ENCODE measurements at regions not wholly inside any gene's neighbourhood (a gene's known extent, or its start where the extent isn't known, plus 50 kb on each side); places are given as distances from the start of the nearest gene placed in this dataset.

DNA sequence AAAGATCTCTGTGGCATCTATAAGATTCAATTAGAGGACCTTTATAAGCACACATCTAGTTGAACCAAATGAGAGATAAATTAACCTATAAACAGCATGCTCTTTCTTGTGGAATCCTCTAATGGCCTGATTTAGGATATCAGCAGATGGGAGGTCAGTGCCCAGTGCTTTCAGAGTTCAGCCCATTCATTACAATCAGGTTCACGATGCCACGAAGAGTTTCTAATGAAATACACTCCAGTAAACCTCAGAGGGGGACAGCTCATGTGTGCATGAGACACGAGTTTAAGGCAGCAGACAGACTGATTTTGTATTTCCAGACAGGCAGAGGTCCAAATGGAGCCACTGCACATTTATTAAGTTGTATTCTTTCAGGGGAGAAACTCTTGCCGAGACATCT lies 544.4 kb upstream of the PKN2 start:
- DNase-seq (ENCODE audit: low read depth, low spot score) = no peak
- BruUV-seq (replicated peaks) = no TSS peak
- Histone ChIP-seq H3K9me3 (ENCODE audit: control insufficient read depth, insufficient read depth, low read depth, low read length) (no peaks in the 10 kb centered on the region), H3K36me3 (ENCODE audit: control insufficient read depth, insufficient read depth, low read length) (no peaks in the 10 kb centered on the region), H3K4me1 (ENCODE audit: control insufficient read depth, insufficient read depth, low read length) (no peaks in the 10 kb centered on the region), H3K4me3 (ENCODE audit: low read depth in 2 of 2, low read length in 2 of 2) (no peak overlapping the region), H3K27me3 (ENCODE audit: control insufficient read depth, insufficient read depth, low read length) (0 out of 2 replicates have a peak, but pooled peaks cover 3% of the 10 kb centered on the region), H3K27ac (ENCODE audit: low read length) (no peak overlapping the region)
- ATAC-seq = no peak
- in situ Hi-C loops (cut with HindIII; ENCODE audit: low pct_unique_long_range_greater_than_20kb, low sequenced_read_pairs) = no loop called here
- CTCF ChIA-PET = interaction anchor here (0.7 kb wide), 1 partner anchor 224 kb away, joined by 3 read pairs; no protein-coding TSS in a partner anchor
- TF ChIP-seq TCF7L2 (IDR thresholded peaks at IDR 0.05; ENCODE audit: low read depth, low read length) (no peak), SIN3A (IDR thresholded peaks at IDR 0.05; ENCODE audit: borderline replicate concordance, insufficient read depth, low read depth, low read length) (no peak), CTCF (IDR thresholded peaks at IDR 0.05) (no peak), POLR2AphosphoS5 (IDR thresholded peaks at IDR 0.05; ENCODE audit: low read depth, low read length) (no peak)
- TF ChIP-seq, protein P1, sequence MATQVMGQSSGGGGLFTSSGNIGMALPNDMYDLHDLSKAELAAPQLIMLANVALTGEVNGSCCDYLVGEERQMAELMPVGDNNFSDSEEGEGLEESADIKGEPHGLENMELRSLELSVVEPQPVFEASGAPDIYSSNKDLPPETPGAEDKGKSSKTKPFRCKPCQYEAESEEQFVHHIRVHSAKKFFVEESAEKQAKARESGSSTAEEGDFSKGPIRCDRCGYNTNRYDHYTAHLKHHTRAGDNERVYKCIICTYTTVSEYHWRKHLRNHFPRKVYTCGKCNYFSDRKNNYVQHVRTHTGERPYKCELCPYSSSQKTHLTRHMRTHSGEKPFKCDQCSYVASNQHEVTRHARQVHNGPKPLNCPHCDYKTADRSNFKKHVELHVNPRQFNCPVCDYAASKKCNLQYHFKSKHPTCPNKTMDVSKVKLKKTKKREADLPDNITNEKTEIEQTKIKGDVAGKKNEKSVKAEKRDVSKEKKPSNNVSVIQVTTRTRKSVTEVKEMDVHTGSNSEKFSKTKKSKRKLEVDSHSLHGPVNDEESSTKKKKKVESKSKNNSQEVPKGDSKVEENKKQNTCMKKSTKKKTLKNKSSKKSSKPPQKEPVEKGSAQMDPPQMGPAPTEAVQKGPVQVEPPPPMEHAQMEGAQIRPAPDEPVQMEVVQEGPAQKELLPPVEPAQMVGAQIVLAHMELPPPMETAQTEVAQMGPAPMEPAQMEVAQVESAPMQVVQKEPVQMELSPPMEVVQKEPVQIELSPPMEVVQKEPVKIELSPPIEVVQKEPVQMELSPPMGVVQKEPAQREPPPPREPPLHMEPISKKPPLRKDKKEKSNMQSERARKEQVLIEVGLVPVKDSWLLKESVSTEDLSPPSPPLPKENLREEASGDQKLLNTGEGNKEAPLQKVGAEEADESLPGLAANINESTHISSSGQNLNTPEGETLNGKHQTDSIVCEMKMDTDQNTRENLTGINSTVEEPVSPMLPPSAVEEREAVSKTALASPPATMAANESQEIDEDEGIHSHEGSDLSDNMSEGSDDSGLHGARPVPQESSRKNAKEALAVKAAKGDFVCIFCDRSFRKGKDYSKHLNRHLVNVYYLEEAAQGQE (IDR thresholded peaks at IDR 0.05; ENCODE audit: insufficient read depth in 1 of 2, low read depth in 2 of 2, low read length in 1 of 2) = no peak
- POLR2A ChIA-PET = no interaction called here
- intact Hi-C loops (cut with micrococcal nuclease; ENCODE audit: unreplicated experiment) = no loop called here

- H3K36me3 ChIP-seq (ENCODE audit: control insufficient read depth, insufficient read depth, low read length) = no peaks in the 10 kb centered on the region
- ChIA-PET CTCF (interaction anchor here (0.7 kb wide), 1 partner anchor 225 kb away, joined by 3 read pairs; no protein-coding TSS in a partner anchor), POLR2A (no interaction called here)
- no peak overlapping the region for H3K27ac ChIP-seq (ENCODE audit: low read length)
- H3K9me3 ChIP-seq (ENCODE audit: control insufficient read depth, insufficient read depth, low read depth, low read length) = no peaks in the 10 kb centered on the region
- in situ Hi-C loops (cut with HindIII; ENCODE audit: low pct_unique_long_range_greater_than_20kb, low sequenced_read_pairs) (no loop called here), intact Hi-C loops (cut with micrococcal nuclease; ENCODE audit: unreplicated experiment) (no loop called here)
- no TSS peak for BruUV-seq (replicated peaks)
- H3K4me3 ChIP-seq (ENCODE audit: low read depth in 2 of 2, low read length in 2 of 2) = no peak overlapping the region
- TF ChIP-seq TCF7L2 (IDR thresholded peaks at IDR 0.05; ENCODE audit: low read depth, low read length) = no peak
- no peak for TF ChIP-seq CTCF (IDR thresholded peaks at IDR 0.05)
- TF ChIP-seq POLR2AphosphoS5 (IDR thresholded peaks at IDR 0.05; ENCODE audit: low read depth, low read length) = no peak
- TF ChIP-seq, protein P1 (IDR thresholded peaks at IDR 0.05; ENCODE audit: insufficient read depth in 1 of 2, low read depth in 2 of 2, low read length in 1 of 2) = no peak
- TF ChIP-seq SIN3A (IDR thresholded peaks at IDR 0.05; ENCODE audit: borderline replicate concordance, insufficient read depth, low read depth, low read length) = no peak
- no peaks in the 10 kb centered on the region for H3K4me1 ChIP-seq (ENCODE audit: control insufficient read depth, insufficient read depth, low read length)
- ATAC-seq = no peak
- H3K27me3 ChIP-seq (ENCODE audit: control insufficient read depth, insufficient read depth, low read length) = 0 out of 2 replicates have a peak, but pooled peaks cover 3% of the 10 kb centered on the region
- no peak for DNase-seq (ENCODE audit: low read depth, low spot score)
Observed at GRCh38 chr1:88140325-88140724, 543.7 kb upstream of the PKN2 start.

Measured in Panc1 (cell line).